HCT116 (cell line): ENCODE measurements at regions not wholly inside any gene's neighbourhood (a gene's known extent, or its start where the extent isn't known, plus 50 kb on each side); places are given as distances from the start of the nearest gene placed in this dataset.

ENCODE experiments used
- ATAC-seq: fragments of 200-7000 bp; cut with Tn5 transposase; 2 replicates; pipeline ENCODE4 v1.9.1; 2020; ENCODE audit warnings: mild to moderate bottlenecking, moderate library complexity
- BruUV-seq: library from RNA; stranded (reverse); fragments of 400-500 nt; replicated peaks from 2 replicates; lab custom pipeline; 2021; lab: Mats Ljungman, UMichigan
- CTCF ChIA-PET: fragments of 300-600 bp; sonication (Branson Sonifier 250); formaldehyde crosslinking; loops from one replicate; lab custom pipeline; 2021; ENCODE audit warnings: antibody characterized with exemption; lab: Charles Lee
- POLR2A ChIA-PET: fragments of 300-600, 350-600 bp; sonication (Branson Sonifier 250); formaldehyde crosslinking; loops from one replicate; lab custom pipeline; 2021; ENCODE audit warnings: antibody characterized with exemption; lab: Charles Lee
- RAD21 ChIA-PET, 2 experiments: fragments of 300-600 bp; sonication (Branson Sonifier 250); formaldehyde crosslinking; loops; one replicate each; lab custom pipeline; 2023; ENCODE audit warnings: low total read pairs in 2 of 2; ENCODE audit not compliant: uncharacterized antibody in 2 of 2, unreplicated experiment in 2 of 2, low non-redundant PET in 1 of 2; lab: Charles Lee
- DNase-seq: peaks from one replicate; pipeline ENCODE4 v3.0.0-alpha.2; 2010; ENCODE audit warnings: low read depth, low spot score
- H2AFZ ChIP-seq: fragments of 200-600 bp; shearing (Covaris generic), sonication (generic); 2 replicates; pipeline ENCODE4 v1.6.1; 2017; ENCODE audit warnings: low read depth, mixed run types, mixed read lengths, antibody characterized with exemption, low read length; ENCODE audit not compliant: poor library complexity, severe bottlenecking
- H3K27ac ChIP-seq: 2 replicates; pipeline ENCODE4 v1.5.1; 2012; ENCODE audit warnings: low read depth, low read length
- H3K27me3 ChIP-seq: fragments of 200-600 bp; sonication (generic); 2 replicates; pipeline ENCODE4 v1.6.1; 2016; ENCODE audit warnings: mixed run types, low read length, mixed read lengths; ENCODE audit not compliant: insufficient read depth
- H3K36me3 ChIP-seq, 2 experiments: fragments of 200-500 bp in 1 of 2; fragments of 200-600 bp in 1 of 2; sonication (Bioruptor generic) in 1 of 2; sonication (generic) in 1 of 2; 2 replicates each; pipeline versions ENCODE4 v1.5.1 to v1.6.1; 2014 to 2016; ENCODE audit warnings: low read length in 2 of 2, inconsistent platforms in 1 of 2, mixed read lengths in 1 of 2, mixed run types in 1 of 2; ENCODE audit not compliant: insufficient read depth in 2 of 2, control insufficient read depth in 1 of 2
- H3K4me1 ChIP-seq, 2 experiments: fragments of 200-600 bp in 1 of 2; sonication (generic) in 1 of 2; 2 replicates each; pipeline versions ENCODE4 v1.5.1 to v1.6.1; 2012 to 2017; ENCODE audit warnings: low read length in 2 of 2, inconsistent platforms in 1 of 2, mild to moderate bottlenecking in 1 of 2, mixed read lengths in 1 of 2, mixed run types in 1 of 2, moderate library complexity in 1 of 2; ENCODE audit not compliant: insufficient read depth in 2 of 2, control insufficient read depth in 1 of 2
- H3K4me2 ChIP-seq: fragments of 200-600 bp; sonication (generic); 2 replicates; pipeline ENCODE4 v1.6.1; 2017; ENCODE audit warnings: mixed run types, low read length, mixed read lengths
- H3K4me3 ChIP-seq, 2 experiments: fragments of 200-600 bp in 1 of 2; sonication (generic) in 1 of 2; replicated peaks in 1 of 2; 2 replicates each; pipeline ENCODE4 v1.5.1; 2011 to 2016; ENCODE audit warnings: low read length in 2 of 2, control low read depth in 1 of 2, low read depth in 1 of 2, mild to moderate bottlenecking in 1 of 2, mixed read lengths in 1 of 2, mixed run types in 1 of 2
- H3K79me2 ChIP-seq: fragments of 200-600 bp; sonication (generic); 2 replicates; pipeline ENCODE4 v1.6.1; 2017; ENCODE audit warnings: mild to moderate bottlenecking, mixed run types, low read length, moderate library complexity, mixed read lengths; ENCODE audit not compliant: insufficient read depth
- H3K9ac ChIP-seq: fragments of 200-600 bp; sonication (generic); 2 replicates; pipeline ENCODE4 v1.6.1; 2016; ENCODE audit warnings: low read length, mixed read lengths
- H3K9me2 ChIP-seq: fragments of 200-600 bp; sonication (generic), shearing (Covaris generic); 2 replicates; pipeline ENCODE4 v1.6.1; 2017; ENCODE audit warnings: mixed run types, mild to moderate bottlenecking, moderate library complexity; ENCODE audit not compliant: insufficient read depth
- H3K9me3 ChIP-seq, 2 experiments: fragments of 200-500 bp in 1 of 2; fragments of 200-600 bp in 1 of 2; sonication (Bioruptor generic) in 1 of 2; sonication (generic) in 1 of 2; 2 replicates each; pipeline ENCODE4 v1.6.1; 2014 to 2017; ENCODE audit warnings: low read length in 2 of 2, mixed read lengths in 2 of 2, inconsistent platforms in 1 of 2, low read depth in 1 of 2, mild to moderate bottlenecking in 1 of 2, mixed run types in 1 of 2, moderate library complexity in 1 of 2; ENCODE audit not compliant: control insufficient read depth in 1 of 2, insufficient read depth in 1 of 2
- H4K20me1 ChIP-seq: fragments of 200-600 bp; sonication (generic), shearing (Covaris generic); 2 replicates; pipeline ENCODE4 v1.6.1; 2017; ENCODE audit warnings: mixed run types, mild to moderate bottlenecking, moderate library complexity; ENCODE audit not compliant: insufficient read depth
- CEBPB ChIP-seq: IDR thresholded peaks from 2 replicates; pipeline ENCODE4 v1.6.1; 2012; ENCODE audit warnings: low read depth
- EGR1 ChIP-seq: IDR thresholded peaks from 2 replicates; pipeline ENCODE4 v1.6.1; 2012; ENCODE audit warnings: low read depth
- ELF1 ChIP-seq: IDR thresholded peaks from 2 replicates; pipeline ENCODE4 v1.6.1; 2012; ENCODE audit warnings: low read depth, borderline replicate concordance
- FOSL1 ChIP-seq: IDR thresholded peaks from 2 replicates; pipeline ENCODE4 v1.6.1; 2012; ENCODE audit warnings: low read depth
- JUND ChIP-seq: IDR thresholded peaks from 2 replicates; pipeline ENCODE4 v1.6.1; 2012
- POLR2A ChIP-seq: IDR thresholded peaks from 2 replicates; pipeline ENCODE4 v1.7.0; 2011; ENCODE audit warnings: borderline replicate concordance; ENCODE audit not compliant: insufficient read depth, insufficient read length; ENCODE audit errors: extremely low read depth
- POLR2AphosphoS5 ChIP-seq: IDR thresholded peaks from 2 replicates; pipeline ENCODE4 v1.6.1; 2011; ENCODE audit warnings: mild to moderate bottlenecking, low read depth, low read length, moderate library complexity
- RAD21 ChIP-seq: IDR thresholded peaks from 2 replicates; pipeline ENCODE4 v1.6.1; 2012; ENCODE audit warnings: low read depth, mild to moderate bottlenecking
- SIN3A ChIP-seq: IDR thresholded peaks from 2 replicates; pipeline ENCODE4 v1.6.1; 2012; ENCODE audit warnings: low read depth
- SRF ChIP-seq: IDR thresholded peaks from 2 replicates; pipeline ENCODE4 v1.6.1; 2012; ENCODE audit warnings: low read depth
- TCF7L2 ChIP-seq: IDR thresholded peaks from 2 replicates; pipeline ENCODE4 v1.7.0; 2011; ENCODE audit warnings: borderline replicate concordance, inconsistent platforms; ENCODE audit not compliant: insufficient read depth, insufficient read length; ENCODE audit errors: extremely low read depth
- YY1 ChIP-seq: IDR thresholded peaks from 2 replicates; pipeline ENCODE4 v1.6.1; 2011; ENCODE audit warnings: low read length, low read depth, moderate library complexity, mild to moderate bottlenecking; ENCODE audit not compliant: insufficient replicate concordance; ENCODE audit errors: extremely low read depth
- ZNF274 ChIP-seq: fragments of 200-500 bp; sonication (Bioruptor generic); IDR thresholded peaks from 2 replicates; pipeline ENCODE4 v1.6.1; 2014; ENCODE audit warnings: mild to moderate bottlenecking, low read depth, low read length, inconsistent platforms
- intact Hi-C: fragments of 100-400 bp; cut with micrococcal nuclease; formaldehyde crosslinking; loops from 2 replicates; pipeline ENCODE4 v1.10.0; 2022
- TF ChIP-seq, protein P1 (sequence below): IDR thresholded peaks from 2 replicates; pipeline ENCODE4 v1.6.1; 2011; ENCODE audit warnings: mild to moderate bottlenecking, low read length, moderate library complexity; ENCODE audit not compliant: insufficient replicate concordance; ENCODE audit errors: extremely low read depth
- TF ChIP-seq, protein P2 (sequence below): IDR thresholded peaks from 2 replicates; pipeline ENCODE4 v1.6.1; 2012; ENCODE audit warnings: low read depth

DNA sequence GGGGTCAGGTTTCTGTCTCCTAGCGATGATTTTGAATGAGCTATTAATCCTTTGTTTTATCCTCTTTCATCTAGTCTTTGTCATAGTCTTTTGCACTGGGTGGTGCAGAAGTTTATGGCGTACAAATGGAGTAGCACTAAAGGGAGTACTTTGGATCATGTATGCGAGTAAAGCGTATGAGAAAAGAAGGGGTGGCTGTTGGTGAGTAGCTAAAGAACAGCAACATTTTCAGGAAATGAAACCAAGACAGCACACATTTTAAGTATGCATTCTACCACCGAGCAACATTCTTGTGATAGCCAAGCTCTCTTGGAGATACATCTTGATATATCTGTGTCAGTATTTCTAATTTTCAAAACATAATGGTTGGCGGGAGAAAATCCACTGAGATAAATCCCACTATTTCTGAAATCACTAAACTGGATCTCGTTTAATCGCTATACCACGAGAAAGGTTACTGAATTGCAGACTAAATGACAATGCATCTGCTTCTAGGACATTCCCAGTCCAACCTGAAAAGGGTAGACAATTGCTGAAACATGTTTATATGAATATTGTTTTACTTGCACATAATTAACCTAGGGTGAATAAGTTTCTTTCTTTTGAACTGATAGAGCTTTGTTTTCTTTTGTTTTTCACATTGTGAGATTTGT is 196.1 kb downstream of the TRIM27 start:
- no TSS peak for BruUV-seq
- intact Hi-C loops = loop anchor here (2.0 to 10.0 kb wide), 4 partner anchors 120 to 1493 kb away; no protein-coding TSS in a partner anchor
- Histone ChIP-seq H2AFZ (peak overlapping the region; percentile 99), H3K79me2 (no peaks in the 10 kb centered on the region), H3K9ac (no peak overlapping the region), H3K9me3 (no peaks in the 10 kb centered on the region), H3K4me1 (peaks cover 15 to 31% of the 10 kb centered on the region in 2 experiments; a peak in 3 of 4 replicates), H3K9me2 (no peaks in the 10 kb centered on the region), H3K27ac (no peak overlapping the region), H3K36me3 (no peaks in the 10 kb centered on the region), H3K27me3 (no peaks in the 10 kb centered on the region), H3K4me3 (peak overlapping the region in 1 of 2 experiments; percentile 71; a peak in 2 of 4 replicates), H3K4me2 (peak overlapping the region; percentile 98), H4K20me1 (no peaks in the 10 kb centered on the region)
- CTCF ChIA-PET = interaction anchor here (0.9 to 2.3 kb wide), 2 partner anchors 80 to 111 kb away, joined by 3 to 7 read pairs; no protein-coding TSS in a partner anchor
- POLR2A ChIA-PET = interaction anchor here (0.7 to 1.8 kb wide), 3 partner anchors 14 to 766 kb away, joined by 3 to 6 read pairs (median 5); no protein-coding TSS in a partner anchor
- DNase-seq (no peak), ATAC-seq (no peak)
- no peak for TF ChIP-seq TCF7L2
- TF ChIP-seq RAD21 = no peak
- no peak for TF ChIP-seq JUND
- TF ChIP-seq SIN3A = no peak
- no peak for TF ChIP-seq SRF
- no peak for TF ChIP-seq POLR2AphosphoS5
- TF ChIP-seq POLR2A = no peak
- TF ChIP-seq YY1 = no peak
- TF ChIP-seq CEBPB = no peak
- TF ChIP-seq EGR1 = no peak
- TF ChIP-seq, protein P1, sequence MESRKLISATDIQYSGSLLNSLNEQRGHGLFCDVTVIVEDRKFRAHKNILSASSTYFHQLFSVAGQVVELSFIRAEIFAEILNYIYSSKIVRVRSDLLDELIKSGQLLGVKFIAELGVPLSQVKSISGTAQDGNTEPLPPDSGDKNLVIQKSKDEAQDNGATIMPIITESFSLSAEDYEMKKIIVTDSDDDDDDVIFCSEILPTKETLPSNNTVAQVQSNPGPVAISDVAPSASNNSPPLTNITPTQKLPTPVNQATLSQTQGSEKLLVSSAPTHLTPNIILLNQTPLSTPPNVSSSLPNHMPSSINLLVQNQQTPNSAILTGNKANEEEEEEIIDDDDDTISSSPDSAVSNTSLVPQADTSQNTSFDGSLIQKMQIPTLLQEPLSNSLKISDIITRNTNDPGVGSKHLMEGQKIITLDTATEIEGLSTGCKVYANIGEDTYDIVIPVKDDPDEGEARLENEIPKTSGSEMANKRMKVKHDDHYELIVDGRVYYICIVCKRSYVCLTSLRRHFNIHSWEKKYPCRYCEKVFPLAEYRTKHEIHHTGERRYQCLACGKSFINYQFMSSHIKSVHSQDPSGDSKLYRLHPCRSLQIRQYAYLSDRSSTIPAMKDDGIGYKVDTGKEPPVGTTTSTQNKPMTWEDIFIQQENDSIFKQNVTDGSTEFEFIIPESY = no peak
- TF ChIP-seq FOSL1 = no peak
- no peak for TF ChIP-seq ELF1
- TF ChIP-seq, protein P2, sequence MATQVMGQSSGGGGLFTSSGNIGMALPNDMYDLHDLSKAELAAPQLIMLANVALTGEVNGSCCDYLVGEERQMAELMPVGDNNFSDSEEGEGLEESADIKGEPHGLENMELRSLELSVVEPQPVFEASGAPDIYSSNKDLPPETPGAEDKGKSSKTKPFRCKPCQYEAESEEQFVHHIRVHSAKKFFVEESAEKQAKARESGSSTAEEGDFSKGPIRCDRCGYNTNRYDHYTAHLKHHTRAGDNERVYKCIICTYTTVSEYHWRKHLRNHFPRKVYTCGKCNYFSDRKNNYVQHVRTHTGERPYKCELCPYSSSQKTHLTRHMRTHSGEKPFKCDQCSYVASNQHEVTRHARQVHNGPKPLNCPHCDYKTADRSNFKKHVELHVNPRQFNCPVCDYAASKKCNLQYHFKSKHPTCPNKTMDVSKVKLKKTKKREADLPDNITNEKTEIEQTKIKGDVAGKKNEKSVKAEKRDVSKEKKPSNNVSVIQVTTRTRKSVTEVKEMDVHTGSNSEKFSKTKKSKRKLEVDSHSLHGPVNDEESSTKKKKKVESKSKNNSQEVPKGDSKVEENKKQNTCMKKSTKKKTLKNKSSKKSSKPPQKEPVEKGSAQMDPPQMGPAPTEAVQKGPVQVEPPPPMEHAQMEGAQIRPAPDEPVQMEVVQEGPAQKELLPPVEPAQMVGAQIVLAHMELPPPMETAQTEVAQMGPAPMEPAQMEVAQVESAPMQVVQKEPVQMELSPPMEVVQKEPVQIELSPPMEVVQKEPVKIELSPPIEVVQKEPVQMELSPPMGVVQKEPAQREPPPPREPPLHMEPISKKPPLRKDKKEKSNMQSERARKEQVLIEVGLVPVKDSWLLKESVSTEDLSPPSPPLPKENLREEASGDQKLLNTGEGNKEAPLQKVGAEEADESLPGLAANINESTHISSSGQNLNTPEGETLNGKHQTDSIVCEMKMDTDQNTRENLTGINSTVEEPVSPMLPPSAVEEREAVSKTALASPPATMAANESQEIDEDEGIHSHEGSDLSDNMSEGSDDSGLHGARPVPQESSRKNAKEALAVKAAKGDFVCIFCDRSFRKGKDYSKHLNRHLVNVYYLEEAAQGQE = no peak
- no peak for TF ChIP-seq ZNF274
- RAD21 ChIA-PET = no interaction called here
